Epithelial cell of esophagus (primary cell): ENCODE measurements at regions not wholly inside any gene's neighbourhood (a gene's known extent, or its start where the extent isn't known, plus 50 kb on each side); places are given as distances from the start of the nearest gene placed in this dataset.

Source experiments
- DNase-seq: peaks from one replicate; pipeline ENCODE4 v3.0.0; 2010; ENCODE audit warnings: low read depth
- H3K4me3 ChIP-seq: 2 replicates; pipeline ENCODE4 v1.5.1; 2011; ENCODE audit warnings: mild to moderate bottlenecking, low read length, control low read depth
- CTCF ChIP-seq: IDR thresholded peaks from 2 replicates; pipeline ENCODE4 v1.5.1; 2011; ENCODE audit warnings: low read depth, mild to moderate bottlenecking, low read length, control low read depth, inconsistent platforms; ENCODE audit not compliant: insufficient read depth; ENCODE audit errors: missing control alignments

GRCh38 chr5:3844266-3844665 is 248.6 kb downstream of the IRX1 start:
- no peak for DNase-seq
- no peak overlapping the region for H3K4me3 ChIP-seq
- no peak for TF ChIP-seq CTCF

GRCh38 chr5:3845230-3845629 is 249.6 kb downstream of the IRX1 start:
- H3K4me3 ChIP-seq, result no peak overlapping the region
- TF ChIP-seq CTCF, result no peak
- peak; percentile 72 for DNase-seq

GRCh38 chr5:3852161-3852916 is 256.7 kb downstream of the IRX1 start:
- H3K4me3 ChIP-seq, result no peak overlapping the region
- TF ChIP-seq CTCF, result peak; percentile 10
- DNase-seq, result peak; percentile 45

- no peak overlapping the region for H3K4me3 ChIP-seq
- TF ChIP-seq CTCF, result no peak
- DNase-seq, result no peak
These were observed 257.7 kb downstream of the IRX1 start for GRCh38 chr5:3853362-3853761.

- DNase-seq, result no peak
- TF ChIP-seq CTCF, result no peak
- no peak overlapping the region for H3K4me3 ChIP-seq
These were observed 258.7 kb downstream of the IRX1 start for GRCh38 chr5:3854188-3854821.

- peak; percentile 86 for DNase-seq
These were observed 260.4 kb downstream of the IRX1 start for GRCh38 chr5:3856036-3856435.

More at GRCh38 chr5:3856036-3856435, 260.4 kb downstream of the IRX1 start:
- H3K4me3 ChIP-seq, result no peak overlapping the region
- no peak for TF ChIP-seq CTCF
